GM12878 (cell line): ENCODE measurements at regions not wholly inside any gene's neighbourhood (a gene's known extent, or its start where the extent isn't known, plus 50 kb on each side); places are given as distances from the start of the nearest gene placed in this dataset.

ENCODE experiments used
- ATAC-seq: fragments of 200-7000 bp; cut with Tn5 transposase; 3 replicates; pipeline ENCODE4 v1.9.1; 2020; ENCODE audit warnings: mild to moderate bottlenecking, moderate library complexity
- BruUV-seq: library from RNA; stranded (reverse); fragments of 400-500 nt; replicated peaks from 2 replicates; lab custom pipeline; 2021; lab: Mats Ljungman, UMichigan
- CTCF ChIA-PET: fragments of 300-600 bp; sonication (Branson Sonifier 250); formaldehyde crosslinking; extraction: SDS; loops from one replicate; lab custom pipeline; 2021; ENCODE audit warnings: inconsistent platforms; lab: Yijun Ruan, JAX
- POLR2A ChIA-PET: fragments of 350-600 bp; formaldehyde crosslinking; extraction: SDS; loops from one replicate; lab custom pipeline; 2021; ENCODE audit warnings: inconsistent platforms; lab: Charles Lee
- RAD21 ChIA-PET: fragments of 300-600 bp; sonication (Branson Sonifier 250); formaldehyde crosslinking; loops from one replicate; lab custom pipeline; 2023; ENCODE audit warnings: antibody characterized with exemption; ENCODE audit not compliant: unreplicated experiment; lab: Charles Lee
- SMC1A ChIA-PET: fragments of 300-600 bp; sonication (Branson Sonifier 250); formaldehyde crosslinking; loops from one replicate; lab custom pipeline; 2023; ENCODE audit not compliant: unreplicated experiment, uncharacterized antibody; lab: Charles Lee
- DNase-seq: peaks from one replicate; pipeline ENCODE4 v3.0.0-alpha.2; 2011; ENCODE audit warnings: low read depth, low spot score
- FAIRE-seq: peaks from 3 replicates; lab custom pipeline; 2011; peaks lifted over from hg19 to GRCh38; lab: Jason Lieb, UNC
- H2AFZ ChIP-seq: 2 replicates; pipeline ENCODE4 v1.6.0; 2011; ENCODE audit warnings: low read depth, low read length, control low read depth; ENCODE audit not compliant: control insufficient read depth
- H3K27ac ChIP-seq: 2 replicates; pipeline ENCODE4 v1.5.1; 2011; ENCODE audit warnings: control low read depth; ENCODE audit not compliant: control insufficient read depth, insufficient read depth
- H3K27me3 ChIP-seq, 2 experiments: replicated peaks in 1 of 2; 2 replicates each; pipeline versions ENCODE4 v1.6.0 to v1.6.1; 2011; ENCODE audit warnings: low read length in 1 of 2; ENCODE audit not compliant: control insufficient read depth in 2 of 2, insufficient read depth in 2 of 2
- H3K36me3 ChIP-seq, 2 experiments: 2 replicates each; pipeline ENCODE4 v1.5.1; 2011; ENCODE audit warnings: low read length in 1 of 2; ENCODE audit not compliant: control insufficient read depth in 2 of 2, insufficient read depth in 2 of 2
- H3K4me1 ChIP-seq: 2 replicates; pipeline ENCODE4 v1.6.1; 2011; ENCODE audit warnings: mild to moderate bottlenecking, low read length, moderate library complexity, mixed read lengths; ENCODE audit not compliant: control insufficient read depth, insufficient read depth
- H3K4me2 ChIP-seq: 2 replicates; pipeline ENCODE4 v1.6.0; 2011; ENCODE audit warnings: control low read depth; ENCODE audit not compliant: control insufficient read depth, insufficient read depth
- H3K4me3 ChIP-seq: fragments of 200-600 bp; sonication (generic); 2 replicates; pipeline ENCODE4 v1.5.1; 2016
- H3K79me2 ChIP-seq: 2 replicates; pipeline ENCODE4 v1.6.0; 2011; ENCODE audit warnings: low read length; ENCODE audit not compliant: control insufficient read depth, insufficient read depth
- H3K9ac ChIP-seq: 2 replicates; pipeline ENCODE4 v1.8.0; 2011; ENCODE audit warnings: low read length, control low read depth, mixed read lengths; ENCODE audit not compliant: control insufficient read depth, insufficient read depth
- H3K9me3 ChIP-seq: replicated peaks from 3 replicates; pipeline ENCODE4 v1.5.1; 2011; ENCODE audit warnings: mild to moderate bottlenecking, low read length; ENCODE audit not compliant: control insufficient read depth, insufficient read depth
- H4K20me1 ChIP-seq: 2 replicates; pipeline ENCODE4 v1.6.0; 2011; ENCODE audit not compliant: control insufficient read depth, insufficient read depth
- CBX5 ChIP-seq: sonication (generic); IDR thresholded peaks from 2 replicates; pipeline ENCODE4 v1.6.1; 2016; ENCODE audit warnings: low read depth, moderate library complexity, mild to moderate bottlenecking, inconsistent platforms
- FOS ChIP-seq: IDR thresholded peaks from 3 replicates; pipeline ENCODE4 v1.6.1; 2011; ENCODE audit warnings: borderline replicate concordance; ENCODE audit not compliant: insufficient read length; ENCODE audit errors: extremely low read depth
- HDAC2 ChIP-seq: fragments of 200-600 bp; sonication (generic); IDR thresholded peaks from 2 replicates; pipeline ENCODE4 v1.6.1; 2017
- IRF4 ChIP-seq: IDR thresholded peaks from 2 replicates; pipeline ENCODE4 v1.6.1; 2011; ENCODE audit warnings: low read depth, low read length
- NFYB ChIP-seq: IDR thresholded peaks from 2 replicates; pipeline ENCODE4 v1.6.1; 2011; ENCODE audit warnings: low read depth, mild to moderate bottlenecking, low read length, improper control_type of control experiment, moderate library complexity; ENCODE audit not compliant: insufficient read depth
- NR2F1 ChIP-seq: fragments of 450-650 bp; conservative IDR thresholded peaks from 2 replicates; pipeline ENCODE4 v1.6.1; 2017; ENCODE audit warnings: mild to moderate bottlenecking
- PKNOX1 ChIP-seq: fragments of 450-650 bp; IDR thresholded peaks from 2 replicates; pipeline ENCODE4 v1.6.1; 2016; ENCODE audit warnings: mild to moderate bottlenecking
- SMAD1 ChIP-seq: fragments of 450-650 bp; IDR thresholded peaks from 2 replicates; pipeline ENCODE4 v1.6.1; 2018; ENCODE audit warnings: mild to moderate bottlenecking, low read depth; ENCODE audit not compliant: partially characterized antibody
- TARDBP ChIP-seq: IDR thresholded peaks from 2 replicates; pipeline ENCODE4 v1.6.1; 2016; ENCODE audit warnings: borderline replicate concordance
- WGBS: methylation state at CpG from one replicate; pipeline ENCODE4 v1.1.6; 2016; ENCODE audit warnings: low lambda C conversion rate; ENCODE audit not compliant: insufficient replicate concordance, insufficient coverage; ENCODE audit errors: missing lambda C conversion rate; 5-methylcytosine and 5-hydroxymethylcytosine counted together
- in situ Hi-C: fragments of 300-500 bp; cut with MboI; formaldehyde crosslinking; loops from 9 replicates; pipeline ENCODE4 v1.14.3; 2018; ENCODE audit warnings: mixed read lengths
- intact Hi-C: fragments of 100-400 bp; cut with micrococcal nuclease; formaldehyde crosslinking; loops from one replicate; pipeline ENCODE4 v1.14.2; 2022; ENCODE audit not compliant: unreplicated experiment

GRCh38 chr7:156123362-156123761 is 311.1 kb upstream of the SHH start (continued):
- TF ChIP-seq PKNOX1 (no peak), TARDBP (no peak), HDAC2 (no peak), IRF4 (no peak), CBX5 (no peak), FOS (no peak), NFYB (no peak)

- Histone ChIP-seq H3K9me3 (no peaks in the 10 kb centered on the region), H3K27ac (no peak overlapping the region), H3K79me2 (no peaks in the 10 kb centered on the region), H2AFZ (no peak overlapping the region), H3K36me3 (no peaks in the 10 kb centered on the region), H3K9ac (no peak overlapping the region), H3K4me3 (no peak overlapping the region), H3K4me1 (no peaks in the 10 kb centered on the region), H3K27me3 (peaks cover 0 to 2% of the 10 kb centered on the region in 2 experiments; a peak in 2 of 4 replicates), H3K4me2 (no peak overlapping the region), H4K20me1 (no peaks in the 10 kb centered on the region)
- no peak for TF ChIP-seq SMAD1
- no peak for TF ChIP-seq NR2F1
- BruUV-seq = no TSS peak
- FAIRE-seq (no peak), DNase-seq (no peak), ATAC-seq (no peak)
- intact Hi-C loops = no loop called here
- ChIA-PET RAD21 (no interaction called here), POLR2A (no interaction called here), CTCF (no interaction called here), SMC1A (no interaction called here)
- WGBS = 61% methylated on average over 23 of the region's 23 CpGs
- in situ Hi-C loops = no loop called here
These were observed 310.6 kb upstream of the SHH start for GRCh38 chr7:156122752-156123354.
